GM18951 (cell line): ENCODE measurements at regions not wholly inside any gene's neighbourhood (a gene's known extent, or its start where the extent isn't known, plus 50 kb on each side); places are given as distances from the start of the nearest gene placed in this dataset.
"Not testable (repeated sequence)": the region's sequence is repeated elsewhere in the genome, so short reads cannot be mapped to it uniquely, and the experiment has no call there.

Source experiments
- POLR2A ChIP-seq: IDR thresholded peaks from 4 replicates; pipeline ENCODE4 v1.6.1; 2011; ENCODE audit warnings: mild to moderate bottlenecking; ENCODE audit not compliant: insufficient read length, insufficient read depth; ENCODE audit errors: extremely low read depth
- in situ Hi-C: fragments of 300-500 bp; cut with MboI; formaldehyde crosslinking; loops from one replicate; pipeline ENCODE4 v1.12.0; 2022; ENCODE audit warnings: low sequenced_read_pairs, mixed read lengths, inconsistent platforms; ENCODE audit not compliant: unreplicated experiment

GRCh38 chr4:171002246-171002645 lies 811.0 kb upstream of the GALNTL6 start:
- in situ Hi-C loops = no loop called here
- TF ChIP-seq POLR2A = no peak

GRCh38 chr4:170990989-170991589 lies 822.1 kb upstream of the GALNTL6 start:
- in situ Hi-C loops = no loop called here
- no peak for TF ChIP-seq POLR2A

- in situ Hi-C loops = no loop called here
- no peak for TF ChIP-seq POLR2A
Observed at GRCh38 chr4:170988446-170988845, 824.8 kb upstream of the GALNTL6 start.

- in situ Hi-C loops = no loop called here
- no peak for TF ChIP-seq POLR2A
Observed at GRCh38 chr4:170979736-170980135, 833.5 kb upstream of the GALNTL6 start.

GRCh38 chr4:170978990-170979389 lies 834.2 kb upstream of the GALNTL6 start:
- in situ Hi-C loops = no loop called here
- TF ChIP-seq POLR2A = no peak

GRCh38 chr4:170949084-170949483 lies 859.3 kb upstream of the AADAT start:
- in situ Hi-C loops = no loop called here
- TF ChIP-seq POLR2A = no peak

- in situ Hi-C loops = no loop called here
- no peak for TF ChIP-seq POLR2A
Observed at GRCh38 chr4:170940043-170940724, 850.4 kb upstream of the AADAT start.

GRCh38 chr4:170938588-170938987 lies 848.8 kb upstream of the AADAT start:
- in situ Hi-C loops = no loop called here
- TF ChIP-seq POLR2A = no peak

GRCh38 chr4:170931321-170931720 lies 841.6 kb upstream of the AADAT start:
- no peak for TF ChIP-seq POLR2A
- in situ Hi-C loops = no loop called here

GRCh38 chr4:170888660-170889059 lies 798.9 kb upstream of the AADAT start:
- in situ Hi-C loops = no loop called here
- TF ChIP-seq POLR2A = no peak

GRCh38 chr4:170887396-170887795 lies 797.6 kb upstream of the AADAT start:
- TF ChIP-seq POLR2A = no peak

GRCh38 chr4:170884969-170885570 lies 795.3 kb upstream of the AADAT start:
- in situ Hi-C loops = no loop called here
- TF ChIP-seq POLR2A = no peak

More at GRCh38 chr4:170887396-170887795, 797.6 kb upstream of the AADAT start:
- in situ Hi-C loops = no loop called here

- in situ Hi-C loops = not testable (repeated sequence)
Observed at GRCh38 chr4:170881646-170882045, 791.9 kb upstream of the AADAT start.

GRCh38 chr4:170875868-170876267 lies 786.1 kb upstream of the AADAT start:
- in situ Hi-C loops = no loop called here

More at GRCh38 chr4:170875868-170876267, 786.1 kb upstream of the AADAT start:
- TF ChIP-seq POLR2A = no peak
